CD4-positive, alpha-beta T cell treated with Interleukin-15 for 4 hours (primary cell): ENCODE measurements at regions not wholly inside any gene's neighbourhood (a gene's known extent, or its start where the extent isn't known, plus 50 kb on each side); places are given as distances from the start of the nearest gene placed in this dataset.

Experiments used
- DNase-seq: peaks from one replicate; pipeline ENCODE4 v3.0.0-alpha.2; 2020; ENCODE audit warnings: low spot score

GRCh38 chr1:101698681-101699080 lies 298.0 kb downstream of the OLFM3 start:
- no peak for DNase-seq

GRCh38 chr1:101704895-101705294 lies 291.8 kb downstream of the OLFM3 start:
- no peak for DNase-seq

GRCh38 chr1:101706366-101706765 lies 290.4 kb downstream of the OLFM3 start:
- DNase-seq, result no peak

- no peak for DNase-seq
Observed at GRCh38 chr1:101709721-101710120, 287.0 kb downstream of the OLFM3 start.

- DNase-seq, result no peak
Observed at GRCh38 chr1:101713760-101714159, 283.0 kb downstream of the OLFM3 start.

- DNase-seq, result no peak
Observed at GRCh38 chr1:101723415-101723814, 273.3 kb downstream of the OLFM3 start.

- DNase-seq, result no peak
Observed at GRCh38 chr1:101728029-101728428, 268.7 kb downstream of the OLFM3 start.

GRCh38 chr1:101730559-101730958 lies 266.2 kb downstream of the OLFM3 start:
- no peak for DNase-seq

- no peak for DNase-seq
Observed at GRCh38 chr1:101732261-101732660, 264.5 kb downstream of the OLFM3 start.

GRCh38 chr1:101733340-101733739 lies 263.4 kb downstream of the OLFM3 start:
- no peak for DNase-seq

GRCh38 chr1:101738475-101738874 lies 258.3 kb downstream of the OLFM3 start:
- DNase-seq, result no peak

GRCh38 chr1:101739146-101739545 lies 257.6 kb downstream of the OLFM3 start:
- no peak for DNase-seq

GRCh38 chr1:101739826-101740330 lies 256.8 kb downstream of the OLFM3 start:
- DNase-seq, result no peak

- no peak for DNase-seq
Observed at GRCh38 chr1:101741910-101742309, 254.8 kb downstream of the OLFM3 start.

- DNase-seq, result no peak
Observed at GRCh38 chr1:101742509-101742908, 254.2 kb downstream of the OLFM3 start.

GRCh38 chr1:101745551-101746270 lies 251.0 kb downstream of the OLFM3 start:
- no peak for DNase-seq

- DNase-seq, result no peak
Observed at GRCh38 chr1:101748077-101748476, 248.6 kb downstream of the OLFM3 start.
